Mesendoderm (in vitro differentiated cells): ENCODE measurements at regions not wholly inside any gene's neighbourhood (a gene's known extent, or its start where the extent isn't known, plus 50 kb on each side); places are given as distances from the start of the nearest gene placed in this dataset.
"Not testable (repeated sequence)": the region's sequence is repeated elsewhere in the genome, so short reads cannot be mapped to it uniquely, and the experiment has no call there.

ENCODE experiments used
- DNase-seq: peaks from one replicate; pipeline ENCODE4 v3.0.0; 2013
- H2AK5ac ChIP-seq: 2 replicates; pipeline ENCODE4 v1.6.1; 2013; ENCODE audit warnings: low read length, inconsistent platforms
- H2BK120ac ChIP-seq: 2 replicates; pipeline ENCODE4 v1.6.1; 2013; ENCODE audit warnings: low read depth, mild to moderate bottlenecking, low read length, moderate library complexity, mixed read lengths
- H2BK15ac ChIP-seq: replicated peaks from 2 replicates; pipeline ENCODE4 v1.6.1; 2013; ENCODE audit warnings: low read depth, mild to moderate bottlenecking, moderate library complexity
- H2BK5ac ChIP-seq: 2 replicates; pipeline ENCODE4 v1.6.1; 2013; ENCODE audit warnings: low read length, inconsistent platforms
- H3K18ac ChIP-seq: 2 replicates; pipeline ENCODE4 v1.6.1; 2013; ENCODE audit warnings: mild to moderate bottlenecking, low read length, mixed read lengths
- H3K23ac ChIP-seq: one replicate; pipeline ENCODE4 v1.6.1; 2013; ENCODE audit warnings: low read length
- H3K27ac ChIP-seq: 2 replicates; pipeline ENCODE4 v1.5.1; 2013; ENCODE audit warnings: low read depth, mild to moderate bottlenecking, inconsistent platforms, low read length, moderate library complexity
- H3K27me3 ChIP-seq: 2 replicates; pipeline ENCODE4 v1.6.1; 2013; ENCODE audit warnings: low read length, control low read depth, mild to moderate bottlenecking, inconsistent platforms; ENCODE audit not compliant: insufficient read depth, poor library complexity
- H3K36me3 ChIP-seq: 2 replicates; pipeline ENCODE4 v1.6.1; 2013; ENCODE audit warnings: low read length, inconsistent platforms; ENCODE audit not compliant: control insufficient read depth, insufficient read depth
- H3K4ac ChIP-seq: one replicate; pipeline ENCODE4 v1.6.1; 2013; ENCODE audit warnings: low read depth, mild to moderate bottlenecking, low read length, moderate library complexity
- H3K4me1 ChIP-seq: 2 replicates; pipeline ENCODE4 v1.6.1; 2013; ENCODE audit warnings: low read depth, low read length, inconsistent platforms; ENCODE audit not compliant: control insufficient read depth
- H3K4me2 ChIP-seq: 2 replicates; pipeline ENCODE4 v1.6.1; 2013; ENCODE audit warnings: low read length
- H3K4me3 ChIP-seq: 2 replicates; pipeline ENCODE4 v1.5.1; 2013; ENCODE audit warnings: mild to moderate bottlenecking, low read length
- H3K56ac ChIP-seq: one replicate; pipeline ENCODE4 v1.6.1; 2013; ENCODE audit warnings: low read length
- H3K79me1 ChIP-seq: 2 replicates; pipeline ENCODE4 v1.6.1; 2013; ENCODE audit warnings: low read length, inconsistent platforms
- H3K79me2 ChIP-seq: 2 replicates; pipeline ENCODE4 v1.6.1; 2013; ENCODE audit warnings: mild to moderate bottlenecking, low read length; ENCODE audit not compliant: control insufficient read depth, insufficient read depth
- H3K9ac ChIP-seq: 2 replicates; pipeline ENCODE4 v1.6.1; 2013; ENCODE audit warnings: low read length, inconsistent platforms
- H4K5ac ChIP-seq: one replicate; pipeline ENCODE4 v1.6.1; 2013; ENCODE audit warnings: low read length
- H4K8ac ChIP-seq: one replicate; pipeline ENCODE4 v1.6.1; 2013; ENCODE audit warnings: low read depth, mild to moderate bottlenecking, control low read depth, low read length, moderate library complexity
- WGBS: extraction: QIAGEN DNeasy Blood & Tissue Kit; methylation state at CpG from one replicate; pipeline ENCODE4 v1.1.7; 2013; ENCODE audit warnings: low lambda C conversion rate, missing lambda C conversion rate; ENCODE audit not compliant: insufficient coverage; ENCODE audit errors: extremely low coverage; 5-methylcytosine and 5-hydroxymethylcytosine counted together

DNA sequence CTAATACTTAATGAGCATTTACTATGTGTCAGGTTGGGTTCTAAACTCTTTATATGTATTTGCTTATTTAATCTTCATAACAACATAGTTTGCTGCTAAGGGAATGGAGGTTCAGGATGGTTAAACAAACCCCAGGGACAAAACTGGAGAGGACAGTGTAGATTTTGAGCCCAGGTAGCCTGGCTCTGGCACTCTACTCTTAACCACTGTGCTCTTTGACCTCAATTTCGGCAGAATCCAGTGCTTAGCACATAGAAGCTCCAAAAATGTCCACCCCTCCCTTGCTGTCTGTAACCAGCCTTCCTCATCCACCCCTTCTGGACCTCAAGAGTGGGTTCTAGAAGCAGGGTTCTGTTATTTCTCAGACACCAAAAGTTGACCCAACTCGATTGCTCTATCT, 88.0 kb upstream of the SYT13 start:
- no peak overlapping the region for H4K8ac ChIP-seq
- H3K23ac ChIP-seq = no peak overlapping the region
- H2BK120ac ChIP-seq = no peak overlapping the region
- H3K79me2 ChIP-seq = no peaks in the 10 kb centered on the region
- no CpG with 5 or more reads among the region's 2 CpGs for WGBS
- no peak overlapping the region for H2BK15ac ChIP-seq
- no peak overlapping the region for H2BK5ac ChIP-seq
- no peak overlapping the region for H4K5ac ChIP-seq
- no peak overlapping the region for H3K4me2 ChIP-seq
- H3K4me1 ChIP-seq = no peaks in the 10 kb centered on the region
- no peak overlapping the region for H3K18ac ChIP-seq
- no peaks in the 10 kb centered on the region for H3K79me1 ChIP-seq
- H3K36me3 ChIP-seq = no peaks in the 10 kb centered on the region
- H3K9ac ChIP-seq = no peak overlapping the region
- H3K27ac ChIP-seq = no peak overlapping the region
- no peak overlapping the region for H3K4me3 ChIP-seq
- H3K27me3 ChIP-seq = no peaks in the 10 kb centered on the region
- H2AK5ac ChIP-seq = no peak overlapping the region
- no peak overlapping the region for H3K4ac ChIP-seq
- no peak for DNase-seq
- H3K56ac ChIP-seq = no peak overlapping the region

DNA sequence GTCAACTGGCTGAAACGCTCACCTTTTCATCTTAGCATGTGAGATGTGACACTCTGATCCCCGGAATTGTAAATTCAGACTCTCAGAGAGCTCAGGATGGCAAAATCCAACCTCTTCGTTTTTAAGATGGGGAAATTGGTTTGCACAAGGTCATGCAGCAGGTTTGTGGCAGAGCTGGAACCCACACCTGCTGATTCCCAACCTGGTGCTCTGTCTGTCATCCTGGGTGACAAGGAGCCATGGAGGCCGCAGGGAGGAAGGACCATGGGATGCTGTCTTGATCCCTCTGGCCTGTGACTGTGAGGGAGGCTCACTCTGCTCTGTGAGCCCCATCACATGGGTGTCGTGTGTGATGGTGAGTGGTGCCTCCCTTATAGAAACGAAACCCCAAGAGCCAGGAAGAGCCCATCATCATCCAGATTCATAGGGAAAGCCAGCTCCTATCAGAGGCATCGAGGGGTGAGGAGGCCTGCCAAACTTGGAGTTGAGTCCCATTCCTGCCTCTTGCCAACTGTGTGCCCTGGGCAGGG, 87.4 kb upstream of the SYT13 start:
- H3K4me2 ChIP-seq = no peak overlapping the region
- no CpG with 5 or more reads among the region's 7 CpGs for WGBS
- H3K27me3 ChIP-seq = no peaks in the 10 kb centered on the region
- H3K4me3 ChIP-seq = no peak overlapping the region
- H3K23ac ChIP-seq = no peak overlapping the region
- no peak overlapping the region for H4K8ac ChIP-seq
- no peak for DNase-seq
- no peak overlapping the region for H3K56ac ChIP-seq
- no peak overlapping the region for H3K4ac ChIP-seq
- H2BK15ac ChIP-seq = no peak overlapping the region
- H2BK5ac ChIP-seq = no peak overlapping the region
- H3K79me2 ChIP-seq = no peaks in the 10 kb centered on the region
- H3K79me1 ChIP-seq = no peaks in the 10 kb centered on the region
- no peaks in the 10 kb centered on the region for H3K36me3 ChIP-seq
- no peak overlapping the region for H2AK5ac ChIP-seq
- H3K9ac ChIP-seq = no peak overlapping the region
- no peak overlapping the region for H3K27ac ChIP-seq
- H3K4me1 ChIP-seq = no peaks in the 10 kb centered on the region
- no peak overlapping the region for H4K5ac ChIP-seq
- no peak overlapping the region for H3K18ac ChIP-seq
- H2BK120ac ChIP-seq = no peak overlapping the region

DNA sequence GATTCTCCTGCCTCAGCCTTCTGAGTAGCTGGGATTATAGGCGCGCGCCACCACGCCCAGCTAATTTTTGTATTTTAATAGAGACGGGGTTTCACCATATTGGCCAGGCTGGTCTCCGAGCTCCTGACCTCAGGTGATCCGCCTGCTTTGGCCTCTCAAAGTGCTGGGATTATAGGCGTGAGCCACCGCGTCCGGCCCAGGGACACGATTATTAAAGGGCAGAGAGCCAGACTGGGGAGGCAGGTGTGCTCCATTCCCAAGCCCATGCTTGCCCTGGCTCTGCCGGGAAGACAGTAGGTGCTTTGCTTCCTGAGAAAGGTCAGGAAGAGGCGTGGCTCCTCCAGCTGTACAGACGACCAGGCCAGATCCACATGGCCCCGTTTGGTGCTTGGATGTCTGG, 86.3 kb upstream of the SYT13 start:
- not testable (repeated sequence) for H2BK120ac ChIP-seq, H3K4me3 ChIP-seq, H4K5ac ChIP-seq, H3K36me3 ChIP-seq, H2AK5ac ChIP-seq, H3K23ac ChIP-seq, H3K56ac ChIP-seq, H3K4ac ChIP-seq, H3K79me2 ChIP-seq, DNase-seq, H3K4me2 ChIP-seq, H3K27ac ChIP-seq, H3K27me3 ChIP-seq, H2BK5ac ChIP-seq, H3K4me1 ChIP-seq, H2BK15ac ChIP-seq, H4K8ac ChIP-seq, H3K9ac ChIP-seq, H3K18ac ChIP-seq, H3K79me1 ChIP-seq
- WGBS = no CpG with 5 or more reads among the region's 16 CpGs

DNA sequence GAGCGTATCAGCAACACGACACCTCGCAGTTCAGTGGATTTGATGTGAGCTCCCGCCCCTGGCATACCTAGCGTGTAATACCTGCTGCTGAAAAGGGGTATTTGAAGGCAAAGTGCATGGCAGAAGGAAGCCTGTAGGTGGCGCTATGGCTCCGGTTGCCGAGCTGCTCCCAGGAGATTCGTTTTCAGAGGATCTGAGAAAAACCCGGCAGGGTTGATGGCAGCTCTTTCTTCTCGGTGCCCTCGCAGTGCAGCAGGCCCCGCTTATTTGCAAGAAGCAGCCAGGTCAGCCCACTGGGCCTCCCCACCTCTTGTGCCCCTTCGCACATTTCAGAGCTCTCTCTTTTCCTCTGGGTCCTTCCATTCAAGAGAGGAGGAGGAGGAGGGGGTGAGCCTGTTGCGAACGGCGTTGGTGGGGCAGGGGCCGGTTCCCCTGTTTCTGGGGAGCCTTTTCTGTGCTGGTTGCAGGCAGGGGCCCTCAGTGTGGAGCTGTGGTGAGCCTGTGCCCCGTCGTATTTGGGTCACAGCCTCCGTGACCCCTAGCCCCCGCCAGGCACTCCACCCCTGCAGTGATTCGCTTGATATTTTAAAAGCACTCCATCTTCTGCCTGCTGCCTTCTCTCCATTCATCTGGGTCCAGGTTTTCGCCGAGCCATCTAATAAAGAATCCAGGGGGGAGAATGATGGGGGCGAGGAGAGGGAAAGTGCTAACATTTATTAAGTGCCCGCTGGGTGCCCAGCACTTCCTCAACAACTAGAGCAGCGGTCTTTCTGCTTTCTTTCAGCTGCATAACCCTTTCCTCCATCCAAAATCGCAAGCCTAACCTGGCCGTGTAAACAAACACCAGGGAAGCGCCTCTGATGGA, 85.3 kb upstream of the SYT13 start:
- peak; percentile 93 for DNase-seq
- Histone ChIP-seq H2AK5ac (no peak overlapping the region), H2BK15ac (no peak overlapping the region), H3K27ac (no peak overlapping the region), H3K36me3 (no peaks in the 10 kb centered on the region), H3K79me2 (no peaks in the 10 kb centered on the region), H3K9ac (peak overlapping the region; percentile 42), H4K8ac (no peak overlapping the region), H3K4ac (peak overlapping the region; percentile 58), H2BK120ac (peak overlapping the region; percentile 19), H3K4me3 (no peak overlapping the region), H3K18ac (peak overlapping the region; percentile 46), H3K4me1 (no peaks in the 10 kb centered on the region), H3K23ac (no peak overlapping the region), H4K5ac (no peak overlapping the region), H3K4me2 (peak overlapping the region; percentile 41), H2BK5ac (no peak overlapping the region), H3K27me3 (no peaks in the 10 kb centered on the region), H3K56ac (peak overlapping the region; percentile 78), H3K79me1 (no peaks in the 10 kb centered on the region)
- WGBS = no CpG with 5 or more reads among the region's 31 CpGs

DNA sequence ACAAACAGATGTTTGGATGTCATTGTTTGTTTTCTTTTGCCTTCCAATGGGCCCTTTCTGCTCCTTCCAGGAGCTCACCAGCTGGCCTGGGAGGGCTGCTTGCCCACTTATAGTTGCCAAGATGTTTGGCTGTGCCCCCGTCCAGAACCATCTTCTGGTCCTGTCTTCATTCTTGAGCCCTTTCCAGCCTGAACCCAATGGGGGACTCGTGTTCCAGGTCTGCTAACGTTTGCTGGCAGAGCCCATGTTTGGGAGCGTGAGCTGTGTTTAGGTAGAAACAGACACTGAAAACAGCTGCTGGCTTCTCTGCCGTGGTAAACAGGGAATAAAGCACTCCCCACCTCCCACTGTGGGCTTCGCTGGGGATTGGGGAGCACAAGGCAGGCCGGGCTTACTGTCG, 83.2 kb upstream of the SYT13 start:
- DNase-seq = no peak
- Histone ChIP-seq H3K4me3 (no peak overlapping the region), H3K27ac (no peak overlapping the region), H4K5ac (no peak overlapping the region), H3K4me1 (no peaks in the 10 kb centered on the region), H3K9ac (no peak overlapping the region), H3K79me1 (no peaks in the 10 kb centered on the region), H2BK5ac (no peak overlapping the region), H3K4ac (no peak overlapping the region), H3K27me3 (no peaks in the 10 kb centered on the region), H3K36me3 (no peaks in the 10 kb centered on the region), H2AK5ac (no peak overlapping the region), H2BK15ac (no peak overlapping the region), H3K4me2 (no peak overlapping the region), H3K18ac (no peak overlapping the region), H3K56ac (no peak overlapping the region), H3K79me2 (no peaks in the 10 kb centered on the region), H3K23ac (no peak overlapping the region), H2BK120ac (no peak overlapping the region), H4K8ac (no peak overlapping the region)
- WGBS = no CpG with 5 or more reads among the region's 8 CpGs
